ENCODE measurements at regions not wholly inside any gene's neighbourhood (a gene's known extent, or its start where the extent isn't known, plus 50 kb on each side); places are given as distances from the start of the nearest gene placed in this dataset.
A peak's percentile ranks its signal among the peaks of the same experiment; 100 is the strongest.

- TF ChIP-seq ZNF532 (CRISPR knock-in tag; IDR thresholded peaks at IDR 0.05; ENCODE audit: borderline replicate concordance) = no peak
- TF ChIP-seq RORB (CRISPR knock-in tag; IDR thresholded peaks at IDR 0.05) = no peak
These were observed 827.5 kb upstream of the DPPA4 start (continued) for GRCh38 chr3:110164632-110165369.

- ATAC-seq = peak; percentile 21
These were observed 828.0 kb upstream of the DPPA4 start for GRCh38 chr3:110165370-110165743.

GRCh38 chr3:110165753-110166152 is 828.4 kb upstream of the DPPA4 start:
- ChIA-PET CTCF (no interaction called here), POLR2A (no interaction called here)
- H3K4me3 Mint-ChIP-seq = peak overlapping the region; percentile 56
- H3K4me1 Mint-ChIP-seq = peaks cover 38% of the 10 kb centered on the region
- no peaks in the 10 kb centered on the region; the same call in 1 of the 2 replicates for H3K9me3 Mint-ChIP-seq
- peak overlapping the region; percentile 96 for H3K27ac Mint-ChIP-seq
- H3K36me3 Mint-ChIP-seq = 0 out of 2 replicates have a peak, but pooled peaks cover 2% of the 10 kb centered on the region
- ATAC-seq = peak; percentile 87
- peak; percentile 16 for DNase-seq (ENCODE audit: low spot score)
- H3K27me3 Mint-ChIP-seq (ENCODE audit: low read depth) = no peaks in the 10 kb centered on the region
- TF ChIP-seq JAZF1 (CRISPR knock-in tag; IDR thresholded peaks at IDR 0.05) (no peak), E2F4 (CRISPR knock-in tag; IDR thresholded peaks at IDR 0.05; ENCODE audit: borderline replicate concordance, low read depth) (0 out of 2 replicates have a peak, but pooled peaks have one; percentile 45)

More at GRCh38 chr3:110165370-110165743, 828.0 kb upstream of the DPPA4 start:
- H3K4me1 Mint-ChIP-seq = peaks cover 38% of the 10 kb centered on the region
- no peaks in the 10 kb centered on the region; the same call in 1 of the 2 replicates for H3K9me3 Mint-ChIP-seq
- H3K36me3 Mint-ChIP-seq = 0 out of 2 replicates have a peak, but pooled peaks cover 2% of the 10 kb centered on the region
- CTCF ChIA-PET = no interaction called here
- TF ChIP-seq CBFB (CRISPR knock-in tag; IDR thresholded peaks at IDR 0.05; ENCODE audit: low read depth) = no peak
- no peak for TF ChIP-seq ATF2 (CRISPR knock-in tag; IDR thresholded peaks at IDR 0.05; ENCODE audit: borderline replicate concordance, low read depth)
- TF ChIP-seq SOX15 (CRISPR knock-in tag; IDR thresholded peaks at IDR 0.05) = no peak
- peak overlapping the region; percentile 56 for H3K4me3 Mint-ChIP-seq
- POLR2A ChIA-PET = no interaction called here
- peak overlapping the region; percentile 96 for H3K27ac Mint-ChIP-seq
- DNase-seq (ENCODE audit: low spot score) = no peak
- no peaks in the 10 kb centered on the region for H3K27me3 Mint-ChIP-seq (ENCODE audit: low read depth)

- DNase-seq (ENCODE audit: low spot score) (no peak), ATAC-seq (no peak)
- CTCF ChIA-PET = no interaction called here
- Mint-ChIP-seq H3K9me3 (no peaks in the 10 kb centered on the region), H3K27ac (no peak overlapping the region), H3K4me1 (peaks cover 38% of the 10 kb centered on the region), H3K36me3 (0 out of 2 replicates have a peak, but pooled peaks cover 2% of the 10 kb centered on the region), H3K4me3 (no peak overlapping the region), H3K27me3 (ENCODE audit: low read depth) (no peaks in the 10 kb centered on the region)
- POLR2A ChIA-PET = no interaction called here
- TF ChIP-seq PRDM15 (CRISPR knock-in tag; IDR thresholded peaks at IDR 0.05) (no peak), ZNF532 (CRISPR knock-in tag; IDR thresholded peaks at IDR 0.05; ENCODE audit: borderline replicate concordance) (no peak), MYBL2 (CRISPR knock-in tag; IDR thresholded peaks at IDR 0.05) (no peak), PREB (CRISPR knock-in tag; IDR thresholded peaks at IDR 0.05; ENCODE audit: borderline replicate concordance) (no peak)
These were observed 829.4 kb upstream of the DPPA4 start for GRCh38 chr3:110166791-110167190.

Data from WTC11 (cell line).